H7 (cell line): ENCODE measurements at regions not wholly inside any gene's neighbourhood (a gene's known extent, or its start where the extent isn't known, plus 50 kb on each side); places are given as distances from the start of the nearest gene placed in this dataset.
"Not testable (repeated sequence)": the region's sequence is repeated elsewhere in the genome, so short reads cannot be mapped to it uniquely, and the experiment has no call there.

ENCODE experiments used
- DNase-seq: peaks from one replicate; pipeline ENCODE4 v3.0.0; 2012
- H3K27me3 ChIP-seq: 2 replicates; pipeline ENCODE4 v1.6.0; 2011; ENCODE audit warnings: mild to moderate bottlenecking, low read length; ENCODE audit not compliant: control insufficient read depth, insufficient read depth
- H3K36me3 ChIP-seq: replicated peaks from 2 replicates; pipeline ENCODE4 v1.5.1; 2011; ENCODE audit warnings: low read length; ENCODE audit not compliant: control insufficient read depth, insufficient read depth
- H3K4me3 ChIP-seq: 2 replicates; pipeline ENCODE4 v1.5.1; 2011; ENCODE audit warnings: low read depth, mild to moderate bottlenecking, control low read depth, low read length, moderate library complexity; ENCODE audit not compliant: insufficient read depth

GRCh38 chrX:104427693-104428092 is 138.3 kb upstream of the IL1RAPL2 start:
- DNase-seq, result no peak
- Histone ChIP-seq H3K27me3 (no peaks in the 10 kb centered on the region), H3K36me3 (no peaks in the 10 kb centered on the region), H3K4me3 (no peak overlapping the region)

GRCh38 chrX:104427073-104427472 is 138.9 kb upstream of the IL1RAPL2 start:
- H3K36me3 ChIP-seq, result no peaks in the 10 kb centered on the region
- H3K4me3 ChIP-seq, result no peak overlapping the region
- DNase-seq, result no peak
- H3K27me3 ChIP-seq, result no peaks in the 10 kb centered on the region

- no peak overlapping the region for H3K4me3 ChIP-seq
- no peaks in the 10 kb centered on the region for H3K27me3 ChIP-seq
- no peaks in the 10 kb centered on the region for H3K36me3 ChIP-seq
- DNase-seq, result no peak
Observed at GRCh38 chrX:104420907-104421306, 145.1 kb upstream of the IL1RAPL2 start.

GRCh38 chrX:104419926-104420325 is 146.1 kb upstream of the IL1RAPL2 start:
- DNase-seq, result no peak
- Histone ChIP-seq H3K36me3 (no peaks in the 10 kb centered on the region), H3K27me3 (no peaks in the 10 kb centered on the region), H3K4me3 (no peak overlapping the region)

- DNase-seq, result no peak
- Histone ChIP-seq H3K4me3 (no peak overlapping the region), H3K36me3 (no peaks in the 10 kb centered on the region), H3K27me3 (no peaks in the 10 kb centered on the region)
Observed at GRCh38 chrX:104419211-104419610, 146.8 kb upstream of the IL1RAPL2 start.

GRCh38 chrX:104411800-104412199 is 154.2 kb upstream of the IL1RAPL2 start:
- Histone ChIP-seq H3K27me3 (no peaks in the 10 kb centered on the region), H3K36me3 (no peaks in the 10 kb centered on the region), H3K4me3 (no peak overlapping the region)
- DNase-seq, result no peak

GRCh38 chrX:104400387-104400786 is 145.7 kb upstream of the ESX1 start:
- Histone ChIP-seq H3K36me3 (no peaks in the 10 kb centered on the region), H3K27me3 (no peaks in the 10 kb centered on the region), H3K4me3 (no peak overlapping the region)
- no peak for DNase-seq

GRCh38 chrX:104392350-104392749 is 137.6 kb upstream of the ESX1 start:
- H3K27me3 ChIP-seq, result no peaks in the 10 kb centered on the region
- H3K36me3 ChIP-seq, result no peaks in the 10 kb centered on the region
- DNase-seq, result no peak
- no peak overlapping the region for H3K4me3 ChIP-seq

GRCh38 chrX:104391906-104392305 is 137.2 kb upstream of the ESX1 start:
- DNase-seq, result peak; percentile 21
- Histone ChIP-seq H3K27me3 (no peaks in the 10 kb centered on the region), H3K36me3 (no peaks in the 10 kb centered on the region), H3K4me3 (no peak overlapping the region)

- no peak for DNase-seq
- no peak overlapping the region for H3K4me3 ChIP-seq
- no peaks in the 10 kb centered on the region for H3K27me3 ChIP-seq
- no peaks in the 10 kb centered on the region for H3K36me3 ChIP-seq
Observed at GRCh38 chrX:104376937-104377336, 122.2 kb upstream of the ESX1 start.

- Histone ChIP-seq H3K36me3 (no peaks in the 10 kb centered on the region), H3K27me3 (no peaks in the 10 kb centered on the region), H3K4me3 (no peak overlapping the region)
- no peak for DNase-seq
Observed at GRCh38 chrX:104372547-104372946, 117.8 kb upstream of the ESX1 start.

GRCh38 chrX:104370089-104370488 is 115.4 kb upstream of the ESX1 start:
- Histone ChIP-seq H3K4me3 (no peak overlapping the region), H3K36me3 (no peaks in the 10 kb centered on the region), H3K27me3 (no peaks in the 10 kb centered on the region)
- DNase-seq, result peak; percentile 38

GRCh38 chrX:104360774-104361173 is 106.0 kb upstream of the ESX1 start:
- H3K27me3 ChIP-seq, H3K4me3 ChIP-seq, H3K36me3 ChIP-seq, DNase-seq: not testable (repeated sequence)

- no peak overlapping the region for H3K4me3 ChIP-seq
- DNase-seq, result no peak
- H3K36me3 ChIP-seq, result no peaks in the 10 kb centered on the region
- H3K27me3 ChIP-seq, result no peaks in the 10 kb centered on the region
Observed at GRCh38 chrX:104359124-104359523, 104.4 kb upstream of the ESX1 start.

- DNase-seq, result no peak
Observed at GRCh38 chrX:104351173-104351769, 96.5 kb upstream of the ESX1 start.

GRCh38 chrX:104347860-104348259 is 93.1 kb upstream of the ESX1 start:
- DNase-seq, result no peak
- Histone ChIP-seq H3K27me3 (no peaks in the 10 kb centered on the region), H3K36me3 (no peaks in the 10 kb centered on the region), H3K4me3 (no peak overlapping the region)

More at GRCh38 chrX:104351173-104351769, 96.5 kb upstream of the ESX1 start:
- no peaks in the 10 kb centered on the region for H3K36me3 ChIP-seq
- no peak overlapping the region for H3K4me3 ChIP-seq
- H3K27me3 ChIP-seq, result no peaks in the 10 kb centered on the region
